ENCODE measurements at regions not wholly inside any gene's neighbourhood (a gene's known extent, or its start where the extent isn't known, plus 50 kb on each side); places are given as distances from the start of the nearest gene placed in this dataset.
A peak's percentile ranks its signal among the peaks of the same experiment; 100 is the strongest.
"Not testable (repeated sequence)": the region's sequence is repeated elsewhere in the genome, so short reads cannot be mapped to it uniquely, and the experiment has no call there.

GRCh38 chr6:1182722-1183521 is 129.0 kb upstream of the FOXQ1 start:
- ATAC-seq (replicated peaks in 1 of 2) (no peak), DNase-seq (no peak)
- Mint-ChIP-seq H3K4me1 (ENCODE audit: low read depth) (no peaks in the 10 kb centered on the region), H3K9me3 (no peaks in the 10 kb centered on the region), H3K27ac (no peak overlapping the region), H3K27me3 (ENCODE audit: low read depth) (peaks cover 16% of the 10 kb centered on the region), H3K36me3 (ENCODE audit: insufficient read depth in 2 of 2) (no peaks in the 10 kb centered on the region), H3K4me3 (no peak overlapping the region)

GRCh38 chr6:1181939-1182605 is 129.8 kb upstream of the FOXQ1 start:
- peaks cover 20% of the 10 kb centered on the region for H3K27me3 Mint-ChIP-seq (ENCODE audit: low read depth)
- ATAC-seq (replicated peaks in 1 of 2) (no peak), DNase-seq (no peak)
- no peaks in the 10 kb centered on the region for H3K9me3 Mint-ChIP-seq
- no peak overlapping the region for H3K27ac Mint-ChIP-seq
- H3K4me3 Mint-ChIP-seq = no peak overlapping the region
- no peaks in the 10 kb centered on the region for H3K36me3 Mint-ChIP-seq (ENCODE audit: insufficient read depth in 2 of 2)
- no peaks in the 10 kb centered on the region for H3K4me1 Mint-ChIP-seq (ENCODE audit: low read depth)

- Mint-ChIP-seq H3K4me3 (no peak overlapping the region), H3K27me3 (ENCODE audit: low read depth) (peaks cover 27% of the 10 kb centered on the region), H3K27ac (no peak overlapping the region), H3K36me3 (ENCODE audit: insufficient read depth in 2 of 2) (no peaks in the 10 kb centered on the region), H3K4me1 (ENCODE audit: low read depth) (no peaks in the 10 kb centered on the region), H3K9me3 (no peaks in the 10 kb centered on the region)
- no peak for DNase-seq
- no peak for ATAC-seq (replicated peaks in 1 of 2)
Observed at GRCh38 chr6:1179571-1180459, 132.1 kb upstream of the FOXQ1 start.

- Mint-ChIP-seq H3K27ac (no peak overlapping the region), H3K4me1 (ENCODE audit: low read depth) (no peaks in the 10 kb centered on the region), H3K4me3 (no peak overlapping the region), H3K9me3 (no peaks in the 10 kb centered on the region), H3K27me3 (ENCODE audit: low read depth) (peaks cover 27% of the 10 kb centered on the region), H3K36me3 (ENCODE audit: insufficient read depth in 2 of 2) (no peaks in the 10 kb centered on the region)
- no peak for ATAC-seq (replicated peaks in 1 of 2)
- DNase-seq = no peak
Observed at GRCh38 chr6:1178590-1178989, 133.3 kb upstream of the FOXQ1 start.

- Mint-ChIP-seq H3K27me3 (ENCODE audit: low read depth) (peaks cover 21% of the 10 kb centered on the region), H3K9me3 (no peaks in the 10 kb centered on the region), H3K4me3 (no peak overlapping the region), H3K36me3 (ENCODE audit: insufficient read depth in 2 of 2) (no peaks in the 10 kb centered on the region), H3K4me1 (ENCODE audit: low read depth) (no peaks in the 10 kb centered on the region), H3K27ac (no peak overlapping the region)
- DNase-seq = no peak
- no peak for ATAC-seq (replicated peaks in 1 of 2)
Observed at GRCh38 chr6:1176567-1176966, 135.3 kb upstream of the FOXQ1 start.

- H3K36me3 Mint-ChIP-seq (ENCODE audit: insufficient read depth in 2 of 2) = no peaks in the 10 kb centered on the region
- H3K4me3 Mint-ChIP-seq = no peak overlapping the region
- H3K9me3 Mint-ChIP-seq = no peaks in the 10 kb centered on the region
- peaks cover 21% of the 10 kb centered on the region for H3K27me3 Mint-ChIP-seq (ENCODE audit: low read depth)
- no peak for DNase-seq
- no peak for ATAC-seq (replicated peaks in 1 of 2)
- no peak overlapping the region for H3K27ac Mint-ChIP-seq
- no peaks in the 10 kb centered on the region for H3K4me1 Mint-ChIP-seq (ENCODE audit: low read depth)
Observed at GRCh38 chr6:1175877-1176276, 136.0 kb upstream of the FOXQ1 start.

GRCh38 chr6:1170794-1171193 is 141.1 kb upstream of the FOXQ1 start:
- H3K4me3 Mint-ChIP-seq = no peak overlapping the region
- H3K4me1 Mint-ChIP-seq (ENCODE audit: low read depth) = no peaks in the 10 kb centered on the region
- no peaks in the 10 kb centered on the region for H3K9me3 Mint-ChIP-seq
- H3K27me3 Mint-ChIP-seq (ENCODE audit: low read depth) = no peaks in the 10 kb centered on the region
- no peaks in the 10 kb centered on the region for H3K36me3 Mint-ChIP-seq (ENCODE audit: insufficient read depth in 2 of 2)
- DNase-seq = no peak
- H3K27ac Mint-ChIP-seq = no peak overlapping the region
- ATAC-seq (replicated peaks in 1 of 2) = no peak

GRCh38 chr6:1164600-1164999 is 147.3 kb upstream of the FOXQ1 start:
- Mint-ChIP-seq H3K4me1 (ENCODE audit: low read depth) (no peaks in the 10 kb centered on the region), H3K9me3 (no peaks in the 10 kb centered on the region), H3K27ac (no peak overlapping the region), H3K27me3 (ENCODE audit: low read depth) (peaks cover 5% of the 10 kb centered on the region), H3K36me3 (ENCODE audit: insufficient read depth in 2 of 2) (no peaks in the 10 kb centered on the region), H3K4me3 (no peak overlapping the region)
- DNase-seq (no peak), ATAC-seq (replicated peaks in 1 of 2) (no peak)

- DNase-seq = no peak
- no peak for ATAC-seq (replicated peaks in 1 of 2)
- peaks cover 9% of the 10 kb centered on the region for H3K27me3 Mint-ChIP-seq (ENCODE audit: low read depth)
- H3K36me3 Mint-ChIP-seq (ENCODE audit: insufficient read depth in 2 of 2) = no peaks in the 10 kb centered on the region
- H3K27ac Mint-ChIP-seq = no peak overlapping the region
- no peaks in the 10 kb centered on the region for H3K4me1 Mint-ChIP-seq (ENCODE audit: low read depth)
- H3K4me3 Mint-ChIP-seq = no peak overlapping the region
- H3K9me3 Mint-ChIP-seq = no peaks in the 10 kb centered on the region
Observed at GRCh38 chr6:1163501-1163900, 148.4 kb upstream of the FOXQ1 start.

- Mint-ChIP-seq H3K36me3 (ENCODE audit: insufficient read depth in 2 of 2) (no peaks in the 10 kb centered on the region), H3K4me3 (peak overlapping the region in 1 of 2 donors; percentile 67), H3K27me3 (ENCODE audit: low read depth) (peaks cover 18% of the 10 kb centered on the region), H3K9me3 (no peaks in the 10 kb centered on the region), H3K27ac (no peak overlapping the region), H3K4me1 (ENCODE audit: low read depth) (no peaks in the 10 kb centered on the region)
- ATAC-seq (replicated peaks in 1 of 2) (peak in 1 of 2 donors; percentile 66), DNase-seq (no peak)
Observed at GRCh38 chr6:1162367-1163275, 149.3 kb upstream of the FOXQ1 start.

GRCh38 chr6:1156411-1156810 is 155.5 kb upstream of the FOXQ1 start:
- not testable (repeated sequence) for DNase-seq; H3K27ac Mint-ChIP-seq; ATAC-seq (replicated peaks in 1 of 2); H3K36me3 Mint-ChIP-seq (ENCODE audit: insufficient read depth in 2 of 2); H3K9me3 Mint-ChIP-seq; H3K4me1 Mint-ChIP-seq (ENCODE audit: low read depth); H3K4me3 Mint-ChIP-seq
- peaks cover 34% of the 10 kb centered on the region for H3K27me3 Mint-ChIP-seq (ENCODE audit: low read depth)

- ATAC-seq (replicated peaks in 1 of 2) (no peak), DNase-seq (no peak)
- peaks cover 0 to 1% of the 10 kb centered on the region in 2 donors for H3K36me3 Mint-ChIP-seq (ENCODE audit: insufficient read depth in 2 of 2)
- H3K27ac Mint-ChIP-seq = no peak overlapping the region
- H3K9me3 Mint-ChIP-seq = peaks cover 0 to 7% of the 10 kb centered on the region in 2 donors
- H3K4me3 Mint-ChIP-seq = no peak overlapping the region
- peaks cover 40% of the 10 kb centered on the region for H3K27me3 Mint-ChIP-seq (ENCODE audit: low read depth)
- H3K4me1 Mint-ChIP-seq (ENCODE audit: low read depth) = no peaks in the 10 kb centered on the region
Observed at GRCh38 chr6:1153696-1154245, 158.1 kb upstream of the FOXQ1 start.
